NCI-H2171 treated with DMSO at 0.1 percent for 48 hours (cell line): ENCODE measurements at regions not wholly inside any gene's neighbourhood (a gene's known extent, or its start where the extent isn't known, plus 50 kb on each side); places are given as distances from the start of the nearest gene placed in this dataset.

Experiments used
- DNase-seq: peaks from one replicate; lab custom pipeline; 2025; lab: John Stamatoyannopoulos, UW

DNA sequence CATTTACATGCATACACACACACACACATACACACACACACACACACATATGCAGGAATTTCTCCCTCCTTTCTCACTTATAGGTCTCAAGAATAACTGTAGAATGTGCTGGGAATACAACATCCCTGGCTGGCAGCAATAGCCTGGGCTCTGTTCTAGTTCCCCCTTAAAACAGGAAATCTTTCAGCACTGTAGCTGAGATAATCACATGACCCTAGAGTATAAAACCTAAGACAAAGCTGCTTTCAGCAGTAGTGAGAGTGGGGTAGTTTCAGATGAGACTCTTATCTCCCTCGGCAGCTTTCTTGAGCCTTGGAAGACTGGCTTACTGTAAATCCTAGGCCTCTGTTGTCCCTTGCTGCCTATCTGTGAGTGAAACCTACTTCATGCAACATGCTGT, 137.4 kb upstream of the AKR1E2 start:
- DNase-seq: no peak

DNA sequence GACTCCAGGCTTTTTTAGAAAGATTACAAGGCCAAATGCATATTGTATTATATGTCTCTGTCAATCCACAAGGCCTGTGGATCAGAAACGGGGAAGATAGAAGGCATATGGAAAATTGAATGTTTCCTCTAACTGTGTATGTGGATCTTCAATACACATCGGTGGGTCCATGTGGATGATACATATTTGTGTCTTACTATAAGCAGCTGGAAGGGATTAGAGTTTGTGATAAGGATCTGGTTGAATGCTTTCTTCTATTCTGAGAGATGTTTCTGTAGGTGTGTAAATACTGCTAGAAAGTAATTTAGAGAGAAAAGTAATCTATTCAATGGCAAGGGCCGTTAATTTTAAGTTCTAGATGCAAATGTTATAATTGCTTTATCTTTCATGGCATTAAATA, 137.8 kb upstream of the AKR1E2 start:
- DNase-seq: no peak

DNA sequence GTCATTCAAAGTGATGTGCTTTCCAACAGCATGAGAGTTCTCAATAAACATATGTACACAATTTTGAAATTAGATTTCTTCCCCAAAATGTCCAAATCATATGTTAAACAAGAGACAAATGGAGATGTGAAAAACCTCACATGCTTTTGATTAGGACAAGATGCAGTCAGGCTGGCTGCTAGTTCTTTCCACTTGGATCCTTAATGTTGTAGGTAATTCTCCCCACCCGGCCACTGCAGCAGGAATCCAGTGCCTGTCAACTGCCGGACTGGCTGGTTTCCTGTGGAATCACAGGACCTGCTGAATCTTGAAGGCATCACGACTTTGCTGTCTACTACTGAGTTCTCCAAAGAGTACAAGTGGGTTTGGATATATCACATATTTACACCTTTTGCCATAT, 138.6 kb upstream of the AKR1E2 start:
- DNase-seq: no peak

DNA sequence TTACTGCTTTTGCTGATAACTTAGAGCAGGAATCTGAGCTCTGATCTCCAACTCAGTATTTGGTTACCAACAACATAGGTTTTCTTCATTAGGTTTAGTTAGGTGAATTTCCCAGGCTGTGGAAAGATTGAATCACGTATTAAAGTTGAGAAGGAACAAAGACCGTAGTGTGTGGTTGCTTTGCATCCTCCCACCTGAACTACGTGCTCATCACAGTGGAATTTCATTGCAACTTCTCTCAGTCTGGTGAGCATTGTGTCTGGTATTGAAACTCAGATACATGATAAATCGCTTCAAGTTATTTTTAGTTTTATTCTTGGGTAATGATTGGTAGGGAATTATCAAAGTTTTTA, 139.4 kb upstream of the AKR1E2 start:
- DNase-seq: no peak

DNA sequence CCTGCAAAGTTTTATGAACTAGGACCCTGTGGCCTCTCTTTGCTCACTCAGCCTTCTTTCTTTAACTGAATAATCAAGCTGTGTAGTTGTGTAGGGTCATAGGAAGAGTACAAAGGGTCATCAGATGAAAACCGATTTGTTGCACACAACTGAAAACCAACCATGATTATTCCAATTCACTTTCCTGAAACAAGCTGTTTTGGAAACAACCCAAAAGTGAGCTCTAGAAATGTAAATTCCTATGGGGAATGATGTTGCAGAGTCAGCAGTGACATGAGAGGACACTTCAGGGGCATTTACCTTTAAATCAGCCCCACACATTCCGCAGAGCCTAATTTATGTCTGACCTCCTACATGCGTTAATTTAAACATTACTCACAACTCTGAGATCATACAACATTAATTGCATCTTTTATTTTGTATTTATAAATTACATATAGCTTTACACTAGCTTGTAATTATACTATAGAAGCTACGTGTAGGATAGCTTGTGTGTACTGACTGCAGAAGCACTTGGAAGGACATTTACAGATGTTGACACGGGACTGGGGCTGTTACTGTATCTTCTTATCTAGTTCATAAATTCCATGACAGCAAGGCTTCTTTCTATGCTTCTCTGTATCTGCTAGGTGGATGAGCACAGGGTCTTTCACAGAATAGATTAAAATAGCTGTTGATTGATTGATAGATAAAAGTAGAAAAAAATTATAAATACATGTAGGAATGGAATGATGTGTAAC, 139.9 kb upstream of the AKR1E2 start:
- DNase-seq: no peak

DNA sequence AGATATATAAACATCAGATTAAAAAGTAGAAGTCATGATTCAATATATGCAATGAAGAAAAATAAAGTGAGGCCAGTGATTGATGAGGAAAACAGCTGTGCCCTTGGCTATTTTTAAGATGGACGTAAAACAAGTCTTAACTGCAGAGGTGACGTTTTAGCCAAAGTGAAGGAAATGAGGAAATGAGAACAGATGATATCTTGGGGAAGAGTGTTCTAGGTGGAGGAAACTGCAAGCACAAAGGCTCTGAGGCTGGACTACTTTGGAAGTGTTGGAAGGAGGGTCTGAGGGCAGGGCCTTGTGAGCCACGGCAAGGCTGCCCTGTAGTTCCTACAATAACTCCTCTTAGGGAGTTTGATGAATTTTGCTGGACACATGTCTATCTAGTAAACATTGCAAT, 140.5 kb upstream of the AKR1E2 start:
- DNase-seq: no peak

DNA sequence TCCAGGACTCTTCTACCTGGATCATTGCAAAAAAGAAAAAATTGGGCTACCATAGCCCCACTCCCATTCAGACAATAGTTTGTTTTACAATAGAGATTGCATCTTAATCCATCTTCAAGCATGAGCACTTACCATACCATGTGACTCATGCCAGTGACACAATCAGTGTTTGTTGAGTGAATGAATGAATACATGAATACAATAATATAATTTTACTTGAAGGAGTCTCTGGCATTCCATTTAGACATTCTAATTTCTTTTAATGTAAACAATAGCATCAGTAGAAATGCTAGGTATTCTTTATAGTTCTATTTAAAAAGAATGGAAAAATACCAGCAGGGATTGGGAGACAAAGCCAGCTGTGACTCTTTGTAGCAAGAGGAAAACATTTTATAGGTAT, 141.6 kb upstream of the AKR1E2 start:
- DNase-seq: no peak

DNA sequence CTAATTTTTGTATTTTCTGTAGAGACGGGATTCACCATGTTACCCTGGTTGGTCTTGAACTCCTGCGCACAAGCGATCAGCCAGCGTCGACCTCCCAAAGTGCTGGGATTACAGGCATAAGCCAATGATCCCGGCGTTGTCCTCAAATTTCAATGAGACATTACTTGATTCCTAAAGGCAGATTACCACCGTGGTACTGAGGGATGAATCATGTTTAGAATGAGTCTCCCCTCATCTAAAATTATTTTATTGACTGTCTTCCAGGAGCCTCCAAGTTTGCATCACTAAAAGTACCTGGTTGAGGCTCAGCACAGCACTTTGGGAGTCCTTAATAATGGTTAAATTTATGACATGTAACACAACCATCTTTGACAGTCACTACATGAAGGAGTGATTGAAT, 142.2 kb upstream of the AKR1E2 start:
- no peak for DNase-seq

DNA sequence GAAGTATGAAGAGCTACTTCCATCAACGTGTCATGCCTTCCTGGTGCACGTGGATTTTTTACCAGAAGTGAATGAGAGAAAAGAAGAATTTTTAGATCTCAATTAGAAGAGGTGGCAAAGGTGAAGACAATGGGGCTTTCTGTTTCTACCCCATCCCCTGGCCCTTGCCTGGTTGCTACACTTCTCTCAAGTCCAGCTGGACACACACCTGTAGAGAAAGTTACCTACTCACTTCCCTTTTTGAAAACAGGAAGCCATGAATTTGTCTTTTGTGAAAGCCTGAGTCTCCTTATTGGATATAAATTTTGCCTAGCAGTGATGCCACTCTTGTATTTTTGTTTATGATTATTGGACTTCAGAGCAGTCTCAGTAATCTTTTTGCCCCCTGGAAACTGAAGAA, 142.9 kb upstream of the AKR1E2 start:
- DNase-seq: no peak

DNA sequence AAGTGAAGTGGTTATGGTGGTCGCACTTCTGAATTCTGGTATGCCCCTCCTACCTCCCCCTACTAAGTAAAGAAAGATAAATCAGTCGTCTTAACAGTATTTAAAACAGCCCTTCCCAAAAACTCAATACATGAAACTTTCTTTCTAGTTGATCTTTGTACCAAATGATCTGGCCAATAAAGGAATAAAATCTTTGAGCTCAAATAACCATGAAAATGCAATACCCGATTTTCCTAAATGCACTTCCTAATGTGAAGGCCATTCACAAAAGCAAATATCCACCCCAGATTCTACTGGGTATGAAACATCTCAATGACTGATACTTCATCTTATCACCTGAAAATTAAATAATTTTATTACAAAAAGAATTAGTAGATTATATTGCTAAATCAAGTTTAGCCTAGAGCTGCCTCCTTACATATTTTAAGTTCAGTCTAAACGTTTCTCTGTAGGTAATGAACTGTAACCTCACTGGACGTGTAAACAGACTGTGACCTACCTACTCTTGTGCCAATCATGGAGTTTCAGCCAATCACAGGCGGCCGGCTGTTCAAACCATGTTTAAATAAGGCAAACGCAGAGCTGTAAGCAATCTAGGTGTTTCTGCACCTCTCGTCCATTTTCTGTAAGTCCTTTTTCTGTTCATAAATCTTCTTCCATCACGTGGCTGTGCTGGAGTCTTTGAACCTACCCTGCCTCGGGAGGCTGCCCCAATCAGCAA, 146.9 kb upstream of the AKR1E2 start:
- DNase-seq: no peak

DNA sequence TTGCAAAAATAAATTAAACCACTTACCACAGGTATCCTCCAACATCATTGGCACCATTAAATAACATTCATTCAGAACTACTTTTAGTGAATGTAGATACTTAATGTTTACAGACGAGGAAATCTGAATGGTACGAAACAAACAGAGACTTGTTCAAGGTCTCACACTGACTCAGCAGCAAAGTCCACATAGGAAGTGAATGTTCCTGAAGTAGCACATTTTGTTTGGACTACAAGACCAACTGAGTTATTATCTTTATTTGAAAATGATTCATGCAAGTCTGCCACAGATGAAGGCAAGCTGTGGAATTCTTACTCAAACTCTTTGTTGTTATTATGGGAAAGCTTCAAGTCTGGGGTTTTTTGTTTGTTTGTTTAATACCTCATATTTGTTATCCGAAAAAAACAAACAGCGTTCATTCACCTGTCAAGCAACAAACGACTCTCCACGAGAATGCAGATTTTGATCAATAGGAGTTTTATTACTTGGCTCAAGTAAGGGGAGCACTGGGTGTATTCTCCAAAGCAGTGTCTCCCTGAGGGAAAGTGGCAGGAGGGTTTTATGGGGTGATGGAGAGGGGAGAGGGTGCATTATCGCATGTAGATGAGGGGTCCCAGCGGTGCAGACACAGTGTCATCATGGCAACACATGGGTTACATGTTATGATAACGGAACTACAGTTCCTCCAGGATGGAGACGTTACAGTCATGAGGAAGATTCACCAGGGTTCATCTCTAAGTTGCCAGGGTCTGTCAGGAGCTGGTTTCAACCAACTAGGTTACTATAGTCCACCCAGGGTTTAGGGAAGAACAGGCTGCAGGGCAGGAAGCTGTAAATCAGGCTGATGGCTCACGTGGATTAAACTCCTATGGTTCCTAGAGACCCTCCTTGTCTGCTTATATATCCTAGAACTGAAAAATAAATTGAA, 147.7 kb upstream of the AKR1E2 start:
- DNase-seq: no peak

DNA sequence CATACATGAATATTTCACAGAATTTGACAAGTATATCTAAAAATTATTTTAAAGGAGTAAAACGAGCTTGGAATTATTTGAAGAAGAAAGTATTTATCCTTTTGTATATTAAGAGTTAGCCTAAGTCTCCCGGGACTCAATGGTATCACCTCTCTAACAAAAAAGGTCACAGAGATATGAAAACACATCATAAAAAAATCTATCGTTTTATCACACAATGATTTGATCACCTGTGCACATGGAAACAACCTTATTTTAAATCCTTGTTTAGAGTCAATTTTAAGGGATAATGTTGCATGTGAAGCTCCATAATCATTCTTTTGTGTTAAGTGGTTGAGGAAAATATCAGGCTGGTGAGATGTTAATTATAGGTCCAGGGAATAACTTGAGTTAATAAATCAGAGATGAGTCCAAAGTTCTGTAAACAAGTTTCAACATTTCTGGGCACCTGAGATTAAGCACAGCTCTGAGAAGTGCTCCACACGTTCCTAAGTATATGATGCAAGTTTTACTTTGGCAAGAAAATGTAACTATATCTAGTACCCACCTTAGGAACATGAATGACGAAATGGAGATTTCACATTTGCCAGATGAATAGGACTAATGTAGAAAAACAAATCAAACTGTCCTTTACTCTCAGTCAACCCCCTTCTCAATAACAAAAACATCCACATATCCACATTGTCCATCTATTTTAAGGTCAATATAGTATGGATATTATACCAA, 148.5 kb upstream of the AKR1E2 start:
- no peak for DNase-seq

DNA sequence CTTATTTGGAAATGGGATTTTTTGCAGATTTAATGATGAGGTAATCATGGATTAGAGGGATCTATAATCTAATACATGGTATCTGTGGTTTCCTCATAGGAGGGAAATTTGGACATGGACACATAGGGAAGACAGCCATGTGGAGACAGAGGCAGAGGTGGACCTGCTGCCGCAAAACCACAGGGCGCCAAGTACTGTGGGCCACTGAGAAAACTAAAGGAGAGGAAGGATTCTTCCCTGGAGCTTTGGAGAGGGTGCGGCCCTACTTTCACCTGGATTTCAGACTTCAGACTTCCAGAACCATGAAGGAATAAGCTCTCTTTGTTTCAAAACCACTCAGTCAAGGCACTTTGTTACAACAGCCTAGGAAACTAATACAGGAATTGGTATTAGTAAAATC, 149.4 kb upstream of the AKR1E2 start:
- DNase-seq: no peak

DNA sequence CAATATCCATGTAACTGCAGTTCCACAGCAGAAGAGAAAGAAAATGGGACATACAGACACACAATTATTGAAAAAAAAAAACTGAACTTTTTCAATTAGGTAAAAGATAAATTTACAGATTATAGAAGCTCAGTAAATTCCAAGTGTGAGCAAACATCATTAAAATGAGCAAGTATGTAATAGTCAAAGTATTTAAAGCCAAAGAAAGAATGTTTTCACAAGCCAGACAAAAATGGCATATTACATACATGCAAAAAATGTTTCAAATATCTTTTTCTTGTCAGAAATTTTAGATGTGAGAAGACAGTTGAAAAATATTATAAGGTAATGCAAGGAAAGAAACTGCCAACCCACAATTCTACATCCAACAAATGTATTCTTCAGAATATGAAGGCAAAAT, 150.2 kb upstream of the AKR1E2 start:
- DNase-seq: no peak

DNA sequence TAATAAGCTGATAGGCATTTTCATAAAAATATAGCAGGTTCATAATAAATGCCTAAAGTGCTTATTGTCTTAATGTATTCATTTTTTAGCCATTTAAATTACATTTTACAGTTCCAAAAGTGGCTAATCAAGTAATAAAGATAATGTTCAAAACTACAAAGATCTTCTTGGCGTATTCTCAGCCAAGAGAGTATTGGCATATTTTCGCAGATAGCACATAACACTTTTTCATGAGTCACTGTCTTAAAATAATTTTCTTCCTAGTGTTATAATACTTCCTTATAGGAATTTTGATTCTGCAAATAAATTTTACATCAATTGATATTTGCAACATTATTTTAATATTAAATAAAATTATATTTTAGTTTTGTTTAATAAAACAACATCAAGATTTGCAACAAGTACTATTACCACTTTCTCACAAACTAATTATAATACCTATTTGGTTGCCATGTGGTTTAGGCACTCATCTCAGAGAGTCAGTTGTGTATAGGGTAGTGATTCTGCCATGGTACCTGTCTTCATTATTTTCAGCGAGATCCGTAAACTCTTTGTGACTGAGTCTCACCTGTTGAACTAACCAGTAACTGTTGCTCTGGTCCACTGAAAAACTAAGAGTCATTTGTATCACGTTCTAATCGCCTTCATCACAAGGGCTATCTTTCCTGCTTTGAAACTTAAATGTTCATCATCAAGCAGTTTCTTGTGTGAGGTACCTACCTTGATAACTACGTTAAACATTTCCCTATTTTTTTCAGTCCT, 152.5 kb upstream of the AKR1E2 start:
- no peak for DNase-seq

DNA sequence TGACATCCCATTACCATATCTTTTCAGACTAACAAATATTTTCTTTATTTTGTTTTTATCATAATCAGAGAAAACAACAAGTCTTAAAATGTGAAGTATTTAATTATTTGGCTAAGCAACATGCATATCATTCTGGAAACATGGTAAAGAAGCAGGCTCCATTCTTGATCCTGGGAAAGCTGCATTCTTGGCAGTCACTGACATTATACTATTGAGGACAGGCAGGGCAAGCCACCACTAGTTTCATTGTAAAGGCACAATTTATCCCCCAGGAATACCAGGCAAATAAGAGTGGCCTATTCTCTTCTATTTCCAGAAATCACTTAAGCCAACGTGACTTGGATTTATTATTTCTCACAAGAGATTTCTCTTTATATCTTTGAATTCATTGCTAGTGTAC, 153.8 kb upstream of the AKR1E2 start:
- no peak for DNase-seq

DNA sequence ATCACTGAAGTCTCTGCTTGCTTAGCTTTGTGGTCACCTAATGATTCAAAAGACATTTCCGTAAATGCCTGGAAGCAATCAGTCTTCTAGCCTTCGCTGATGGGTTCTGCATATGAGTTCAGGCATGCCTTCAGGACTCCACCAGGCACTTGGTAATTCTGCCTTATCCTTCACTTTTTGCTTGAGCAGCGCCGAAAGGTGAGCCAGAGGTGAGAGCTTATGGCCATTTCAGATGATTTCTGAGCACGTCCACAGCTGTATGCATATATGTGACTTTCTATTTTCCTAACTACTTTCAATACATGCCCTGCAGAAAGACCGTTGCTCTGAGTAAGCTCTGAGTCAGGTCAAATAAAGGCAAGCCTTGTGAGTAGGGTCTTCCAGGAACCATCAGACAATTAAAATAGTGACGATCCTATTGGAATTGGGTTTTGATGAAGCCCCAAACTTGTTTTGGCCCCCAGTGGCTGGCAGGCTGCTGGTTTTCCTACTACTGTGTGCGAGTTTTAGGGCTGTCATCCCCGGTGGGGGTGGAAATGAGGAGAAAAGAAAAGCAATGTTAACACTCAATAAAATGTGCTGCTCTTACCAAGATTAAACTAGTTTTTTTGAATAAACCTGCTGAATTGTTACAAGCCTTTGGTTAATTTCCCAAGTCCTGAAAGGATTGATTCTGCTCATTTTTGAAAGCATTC, 154.4 kb upstream of the AKR1E2 start:
- DNase-seq: no peak

DNA sequence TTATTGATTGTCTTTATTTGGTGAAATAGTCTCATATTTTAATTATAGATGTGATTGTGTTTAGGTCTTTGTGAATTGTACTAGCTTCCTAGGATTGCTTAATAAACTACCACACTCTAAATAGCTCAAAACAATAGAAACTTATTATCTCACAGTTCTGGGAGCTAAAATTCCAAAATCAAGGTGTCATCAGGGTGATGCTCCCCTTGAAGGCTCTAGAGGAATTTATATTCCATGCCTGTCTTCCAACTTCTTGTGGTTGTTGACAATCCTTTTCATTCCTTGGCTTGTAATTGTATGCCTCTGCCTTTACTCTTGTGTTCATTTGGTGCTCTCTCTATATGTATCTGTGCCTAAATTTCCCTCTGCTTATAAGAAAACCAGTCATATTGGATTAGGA, 155.3 kb upstream of the AKR1E2 start:
- no peak for DNase-seq

DNA sequence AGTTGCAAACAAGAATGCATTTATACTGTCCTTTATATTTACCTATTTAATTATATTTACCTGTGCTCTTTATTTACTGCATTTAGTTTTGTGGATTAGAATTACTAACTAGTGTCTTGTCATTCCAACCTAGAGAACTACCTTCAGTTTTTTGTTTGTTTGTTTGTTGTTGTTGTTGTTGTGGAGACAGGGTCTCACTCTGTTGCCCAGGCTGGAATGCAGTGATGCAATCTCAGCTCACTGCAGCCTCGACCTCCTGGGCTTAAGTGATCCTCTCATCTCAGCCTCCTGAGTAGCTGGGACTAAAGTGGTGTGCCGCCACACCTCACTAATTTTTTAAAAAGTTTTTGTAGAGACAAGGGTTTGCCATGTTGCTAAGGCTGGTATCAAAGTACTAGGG, 156.4 kb upstream of the AKR1E2 start:
- DNase-seq: no peak

DNA sequence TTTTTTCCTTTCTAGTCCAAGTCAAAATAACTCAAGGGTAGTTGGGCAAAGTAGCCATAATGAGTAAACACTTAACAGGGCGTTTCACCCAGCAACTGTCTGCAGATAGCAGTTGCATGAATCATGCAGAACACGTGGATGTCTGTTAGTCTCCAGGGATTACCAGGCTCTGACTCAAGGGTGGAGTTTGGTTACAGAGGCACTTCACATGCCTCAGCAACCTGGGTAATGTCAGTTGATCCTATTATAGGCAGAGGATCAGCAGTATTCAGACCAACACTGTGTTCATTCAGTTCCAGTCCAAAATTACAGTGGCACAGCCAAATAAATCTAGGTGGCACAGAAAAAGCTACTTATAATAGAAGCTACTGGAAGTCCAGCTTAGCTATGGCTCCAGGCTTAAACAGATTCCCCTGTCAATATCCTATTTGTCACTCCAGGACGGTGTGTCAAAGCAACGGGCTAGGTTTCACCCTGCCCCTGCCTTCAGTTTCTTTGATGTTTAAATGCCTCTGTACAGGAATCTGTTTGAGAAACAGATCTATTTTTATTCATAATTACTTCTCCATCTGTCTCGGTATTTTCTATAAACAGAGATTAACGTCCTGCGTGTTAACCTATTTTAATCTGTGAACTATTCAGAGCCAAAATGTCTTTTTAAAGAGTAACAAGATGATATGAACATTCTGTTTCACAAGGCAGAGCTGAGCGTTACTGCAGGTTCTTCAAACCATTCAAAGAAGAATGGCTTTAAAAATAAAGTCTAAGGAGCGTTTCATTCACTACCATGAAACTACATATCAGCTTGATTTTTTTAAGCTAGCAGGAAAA, 162.6 kb upstream of the AKR1E2 start:
- peak; percentile 90 for DNase-seq
